HCT116 (cell line): ENCODE measurements at regions not wholly inside any gene's neighbourhood (a gene's known extent, or its start where the extent isn't known, plus 50 kb on each side); places are given as distances from the start of the nearest gene placed in this dataset.

Experiments
- ATAC-seq: fragments of 200-7000 bp; cut with Tn5 transposase; 2 replicates; pipeline ENCODE4 v1.9.1; 2020; ENCODE audit warnings: mild to moderate bottlenecking, moderate library complexity
- BruUV-seq: library from RNA; stranded (reverse); fragments of 400-500 nt; replicated peaks from 2 replicates; lab custom pipeline; 2021; lab: Mats Ljungman, UMichigan
- CTCF ChIA-PET: fragments of 300-600 bp; sonication (Branson Sonifier 250); formaldehyde crosslinking; loops from one replicate; lab custom pipeline; 2021; ENCODE audit warnings: antibody characterized with exemption; lab: Charles Lee
- POLR2A ChIA-PET: fragments of 300-600, 350-600 bp; sonication (Branson Sonifier 250); formaldehyde crosslinking; loops from one replicate; lab custom pipeline; 2021; ENCODE audit warnings: antibody characterized with exemption; lab: Charles Lee
- RAD21 ChIA-PET, 2 experiments: fragments of 300-600 bp; sonication (Branson Sonifier 250); formaldehyde crosslinking; loops; one replicate each; lab custom pipeline; 2023; ENCODE audit warnings: low total read pairs in 2 of 2; ENCODE audit not compliant: uncharacterized antibody in 2 of 2, unreplicated experiment in 2 of 2, low non-redundant PET in 1 of 2; lab: Charles Lee
- DNase-seq: peaks from one replicate; pipeline ENCODE4 v3.0.0-alpha.2; 2010; ENCODE audit warnings: low read depth, low spot score
- H2AFZ ChIP-seq: fragments of 200-600 bp; shearing (Covaris generic), sonication (generic); 2 replicates; pipeline ENCODE4 v1.6.1; 2017; ENCODE audit warnings: low read depth, mixed run types, mixed read lengths, antibody characterized with exemption, low read length; ENCODE audit not compliant: poor library complexity, severe bottlenecking
- H3K27ac ChIP-seq: 2 replicates; pipeline ENCODE4 v1.5.1; 2012; ENCODE audit warnings: low read depth, low read length
- H3K27me3 ChIP-seq: fragments of 200-600 bp; sonication (generic); 2 replicates; pipeline ENCODE4 v1.6.1; 2016; ENCODE audit warnings: mixed run types, low read length, mixed read lengths; ENCODE audit not compliant: insufficient read depth
- H3K36me3 ChIP-seq, 2 experiments: fragments of 200-500 bp in 1 of 2; fragments of 200-600 bp in 1 of 2; sonication (Bioruptor generic) in 1 of 2; sonication (generic) in 1 of 2; 2 replicates each; pipeline versions ENCODE4 v1.5.1 to v1.6.1; 2014 to 2016; ENCODE audit warnings: low read length in 2 of 2, inconsistent platforms in 1 of 2, mixed read lengths in 1 of 2, mixed run types in 1 of 2; ENCODE audit not compliant: insufficient read depth in 2 of 2, control insufficient read depth in 1 of 2
- H3K4me1 ChIP-seq, 2 experiments: fragments of 200-600 bp in 1 of 2; sonication (generic) in 1 of 2; 2 replicates each; pipeline versions ENCODE4 v1.5.1 to v1.6.1; 2012 to 2017; ENCODE audit warnings: low read length in 2 of 2, inconsistent platforms in 1 of 2, mild to moderate bottlenecking in 1 of 2, mixed read lengths in 1 of 2, mixed run types in 1 of 2, moderate library complexity in 1 of 2; ENCODE audit not compliant: insufficient read depth in 2 of 2, control insufficient read depth in 1 of 2
- H3K4me2 ChIP-seq: fragments of 200-600 bp; sonication (generic); 2 replicates; pipeline ENCODE4 v1.6.1; 2017; ENCODE audit warnings: mixed run types, low read length, mixed read lengths
- H3K4me3 ChIP-seq, 2 experiments: fragments of 200-600 bp in 1 of 2; sonication (generic) in 1 of 2; replicated peaks in 1 of 2; 2 replicates each; pipeline ENCODE4 v1.5.1; 2011 to 2016; ENCODE audit warnings: low read length in 2 of 2, control low read depth in 1 of 2, low read depth in 1 of 2, mild to moderate bottlenecking in 1 of 2, mixed read lengths in 1 of 2, mixed run types in 1 of 2
- H3K79me2 ChIP-seq: fragments of 200-600 bp; sonication (generic); 2 replicates; pipeline ENCODE4 v1.6.1; 2017; ENCODE audit warnings: mild to moderate bottlenecking, mixed run types, low read length, moderate library complexity, mixed read lengths; ENCODE audit not compliant: insufficient read depth
- H3K9ac ChIP-seq: fragments of 200-600 bp; sonication (generic); 2 replicates; pipeline ENCODE4 v1.6.1; 2016; ENCODE audit warnings: low read length, mixed read lengths
- H3K9me2 ChIP-seq: fragments of 200-600 bp; sonication (generic), shearing (Covaris generic); 2 replicates; pipeline ENCODE4 v1.6.1; 2017; ENCODE audit warnings: mixed run types, mild to moderate bottlenecking, moderate library complexity; ENCODE audit not compliant: insufficient read depth
- H3K9me3 ChIP-seq, 2 experiments: fragments of 200-500 bp in 1 of 2; fragments of 200-600 bp in 1 of 2; sonication (Bioruptor generic) in 1 of 2; sonication (generic) in 1 of 2; 2 replicates each; pipeline ENCODE4 v1.6.1; 2014 to 2017; ENCODE audit warnings: low read length in 2 of 2, mixed read lengths in 2 of 2, inconsistent platforms in 1 of 2, low read depth in 1 of 2, mild to moderate bottlenecking in 1 of 2, mixed run types in 1 of 2, moderate library complexity in 1 of 2; ENCODE audit not compliant: control insufficient read depth in 1 of 2, insufficient read depth in 1 of 2
- H4K20me1 ChIP-seq: fragments of 200-600 bp; sonication (generic), shearing (Covaris generic); 2 replicates; pipeline ENCODE4 v1.6.1; 2017; ENCODE audit warnings: mixed run types, mild to moderate bottlenecking, moderate library complexity; ENCODE audit not compliant: insufficient read depth
- CBX3 ChIP-seq: IDR thresholded peaks from 2 replicates; pipeline ENCODE4 v1.6.1; 2012; ENCODE audit warnings: low read depth
- CEBPB ChIP-seq: IDR thresholded peaks from 2 replicates; pipeline ENCODE4 v1.6.1; 2012; ENCODE audit warnings: low read depth
- EGR1 ChIP-seq: IDR thresholded peaks from 2 replicates; pipeline ENCODE4 v1.6.1; 2012; ENCODE audit warnings: low read depth
- EZH2 ChIP-seq: fragments of 200-600 bp; sonication (generic); IDR thresholded peaks from 2 replicates; pipeline ENCODE4 v1.6.1; 2017; ENCODE audit warnings: antibody characterized with exemption, mixed run types
- EZH2phosphoT487 ChIP-seq: fragments of 200-600 bp; IDR thresholded peaks from 2 replicates; pipeline ENCODE4 v1.6.1; 2018; ENCODE audit warnings: antibody characterized with exemption, borderline replicate concordance
- FOSL1 ChIP-seq: IDR thresholded peaks from 2 replicates; pipeline ENCODE4 v1.6.1; 2012; ENCODE audit warnings: low read depth
- POLR2A ChIP-seq: IDR thresholded peaks from 2 replicates; pipeline ENCODE4 v1.7.0; 2011; ENCODE audit warnings: borderline replicate concordance; ENCODE audit not compliant: insufficient read depth, insufficient read length; ENCODE audit errors: extremely low read depth
- POLR2AphosphoS5 ChIP-seq: IDR thresholded peaks from 2 replicates; pipeline ENCODE4 v1.6.1; 2011; ENCODE audit warnings: mild to moderate bottlenecking, low read depth, low read length, moderate library complexity
- RAD21 ChIP-seq: IDR thresholded peaks from 2 replicates; pipeline ENCODE4 v1.6.1; 2012; ENCODE audit warnings: low read depth, mild to moderate bottlenecking
- SIN3A ChIP-seq: IDR thresholded peaks from 2 replicates; pipeline ENCODE4 v1.6.1; 2012; ENCODE audit warnings: low read depth
- SP1 ChIP-seq: IDR thresholded peaks from 2 replicates; pipeline ENCODE4 v1.6.1; 2012; ENCODE audit warnings: low read depth
- TCF7L2 ChIP-seq: IDR thresholded peaks from 2 replicates; pipeline ENCODE4 v1.7.0; 2011; ENCODE audit warnings: borderline replicate concordance, inconsistent platforms; ENCODE audit not compliant: insufficient read depth, insufficient read length; ENCODE audit errors: extremely low read depth
- ZNF274 ChIP-seq: fragments of 200-500 bp; sonication (Bioruptor generic); IDR thresholded peaks from 2 replicates; pipeline ENCODE4 v1.6.1; 2014; ENCODE audit warnings: mild to moderate bottlenecking, low read depth, low read length, inconsistent platforms
- intact Hi-C: fragments of 100-400 bp; cut with micrococcal nuclease; formaldehyde crosslinking; loops from 2 replicates; pipeline ENCODE4 v1.10.0; 2022
- TF ChIP-seq, protein P1 (sequence below): IDR thresholded peaks from 2 replicates; pipeline ENCODE4 v1.6.1; 2012
- TF ChIP-seq, protein P2 (sequence below): IDR thresholded peaks from 2 replicates; pipeline ENCODE4 v1.6.1; 2012

DNA sequence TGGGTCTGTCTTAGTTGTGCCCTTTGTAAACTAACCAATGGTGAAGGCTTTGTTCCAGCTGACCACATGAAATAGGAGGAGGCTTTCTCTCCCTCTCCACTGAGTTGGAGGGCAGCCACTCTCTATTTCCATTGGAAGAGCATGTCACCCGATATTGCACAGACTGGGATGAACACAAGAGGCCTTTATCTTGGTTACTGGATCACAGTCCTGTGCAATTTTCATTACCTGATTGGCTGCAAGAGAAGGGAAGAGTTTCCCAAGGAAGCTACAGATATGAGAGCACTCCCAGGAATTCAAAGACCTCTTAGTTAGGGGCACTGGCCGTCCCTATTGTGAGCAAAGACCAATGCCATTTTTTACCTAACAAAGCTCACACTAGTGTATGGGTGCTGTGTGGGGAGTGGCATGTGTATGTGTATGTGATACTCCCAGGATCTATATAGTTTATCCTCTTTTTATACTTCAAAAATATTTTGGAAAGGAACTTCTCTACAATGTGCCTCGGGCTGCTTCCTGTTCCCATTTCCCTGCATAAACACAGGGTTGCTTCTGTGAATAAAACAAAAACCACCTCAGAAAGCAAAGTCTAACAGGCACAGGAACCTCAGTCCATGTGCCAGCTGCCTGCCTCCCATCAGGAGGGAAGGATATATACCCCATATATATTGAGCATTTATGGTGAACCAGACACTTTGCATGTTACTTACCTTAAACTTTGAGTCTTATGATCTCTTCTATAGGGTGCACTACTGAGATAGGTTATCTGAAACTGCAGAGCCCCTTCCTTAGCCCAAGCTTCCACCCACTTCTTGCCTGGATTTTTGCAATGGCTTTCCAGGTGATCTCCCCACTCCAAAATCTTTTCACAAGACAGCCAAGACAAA is 126.5 kb downstream of the RASSF10 start:
- H3K36me3 ChIP-seq: no peaks in the 10 kb centered on the region
- H3K27me3 ChIP-seq: no peaks in the 10 kb centered on the region
- ChIA-PET CTCF (no interaction called here), POLR2A (no interaction called here), RAD21 (no interaction called here)
- intact Hi-C loops: no loop called here
- no peak for TF ChIP-seq ZNF274
- TF ChIP-seq POLR2AphosphoS5: no peak
- TF ChIP-seq FOSL1: no peak
- TF ChIP-seq CEBPB: no peak
- no peak for TF ChIP-seq EZH2phosphoT487
- TF ChIP-seq EGR1: no peak
- TF ChIP-seq POLR2A: no peak
- TF ChIP-seq, protein P1, sequence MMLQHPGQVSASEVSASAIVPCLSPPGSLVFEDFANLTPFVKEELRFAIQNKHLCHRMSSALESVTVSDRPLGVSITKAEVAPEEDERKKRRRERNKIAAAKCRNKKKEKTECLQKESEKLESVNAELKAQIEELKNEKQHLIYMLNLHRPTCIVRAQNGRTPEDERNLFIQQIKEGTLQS: no peak
- TF ChIP-seq SP1: no peak
- TF ChIP-seq SIN3A: no peak
- TF ChIP-seq CBX3: no peak
- TF ChIP-seq, protein P2, sequence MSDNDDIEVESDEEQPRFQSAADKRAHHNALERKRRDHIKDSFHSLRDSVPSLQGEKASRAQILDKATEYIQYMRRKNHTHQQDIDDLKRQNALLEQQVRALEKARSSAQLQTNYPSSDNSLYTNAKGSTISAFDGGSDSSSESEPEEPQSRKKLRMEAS: no peak
- TF ChIP-seq EZH2: no peak
- no peak for TF ChIP-seq RAD21
- TF ChIP-seq TCF7L2: no peak
- ATAC-seq (peak; percentile 57), DNase-seq (no peak)
- no TSS peak for BruUV-seq
- H3K4me1 ChIP-seq: peaks cover 14 to 42% of the 10 kb centered on the region in 2 experiments
- H4K20me1 ChIP-seq: no peaks in the 10 kb centered on the region
- H3K27ac ChIP-seq: no peak overlapping the region
- H3K79me2 ChIP-seq: no peaks in the 10 kb centered on the region
- no peak overlapping the region for H3K4me3 ChIP-seq
- H3K9me2 ChIP-seq: no peaks in the 10 kb centered on the region
- H3K9me3 ChIP-seq: no peaks in the 10 kb centered on the region
- peak overlapping the region; percentile 20; the same call in 1 of the 2 replicates for H3K4me2 ChIP-seq
- H2AFZ ChIP-seq: peak overlapping the region; percentile 68
- H3K9ac ChIP-seq: no peak overlapping the region
